ENCODE measurements at regions not wholly inside any gene's neighbourhood (a gene's known extent, or its start where the extent isn't known, plus 50 kb on each side); places are given as distances from the start of the nearest gene placed in this dataset.
"Not testable (repeated sequence)": the region's sequence is repeated elsewhere in the genome, so short reads cannot be mapped to it uniquely, and the experiment has no call there.

DNA sequence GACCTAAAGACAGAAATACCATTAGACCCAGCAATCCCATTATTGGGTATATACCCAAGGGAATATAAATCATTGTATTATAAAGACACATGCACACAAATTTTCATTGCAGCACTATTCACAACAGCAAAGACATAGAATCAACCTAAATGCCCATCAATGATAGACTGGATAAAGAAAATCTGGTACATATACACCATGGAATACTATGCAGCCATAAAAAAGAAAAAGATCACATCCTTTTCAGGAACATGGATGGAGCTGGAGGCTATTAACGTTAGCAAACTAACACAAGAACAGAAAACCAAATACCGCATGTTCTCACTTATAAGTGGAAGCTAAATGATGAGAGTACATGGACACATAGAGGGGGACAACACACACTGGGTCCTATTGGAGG lies 280.1 kb upstream of the G2E3 start:
- not testable (repeated sequence) for H3K14ac ChIP-seq (ENCODE audit: low read length); H3K23ac ChIP-seq (ENCODE audit: low read length); H3K79me2 ChIP-seq (ENCODE audit: control insufficient read depth, insufficient read depth, low read length, poor library complexity); H3K4ac ChIP-seq (ENCODE audit: low read depth, low read length); H3K27ac ChIP-seq (ENCODE audit: low read depth, low read length); H3K9me3 ChIP-seq (ENCODE audit: insufficient read depth, low read depth, low read length); H3K79me1 ChIP-seq (ENCODE audit: low read length); H2BK12ac ChIP-seq (ENCODE audit: low read length); H2BK120ac ChIP-seq (ENCODE audit: insufficient read depth, low read length, poor library complexity); H4K12ac ChIP-seq (ENCODE audit: low read depth, low read length); H2AK5ac ChIP-seq (ENCODE audit: low read length); H3K4me1 ChIP-seq (ENCODE audit: control insufficient read depth in 1 of 2, insufficient read depth in 2 of 2, low read length in 2 of 2); H3K36me3 ChIP-seq (ENCODE audit: control insufficient read depth in 1 of 2, insufficient read depth in 2 of 2, low read length in 2 of 2); H3K4me3 ChIP-seq (ENCODE audit: low read depth, low read length); H4K8ac ChIP-seq (ENCODE audit: low read depth, low read length); H3K4me2 ChIP-seq (ENCODE audit: low read length); H2BK5ac ChIP-seq (ENCODE audit: low read depth, low read length, poor library complexity); H3K18ac ChIP-seq (ENCODE audit: low read length); H3K9ac ChIP-seq (ENCODE audit: low read length); H3K27me3 ChIP-seq (ENCODE audit: insufficient read depth, low read length); H4K91ac ChIP-seq (ENCODE audit: low read depth, low read length); H2AFZ ChIP-seq (ENCODE audit: insufficient read depth, low read length, poor library complexity); DNase-seq
- no CpG with 5 or more reads among the region's 2 CpGs for WGBS (ENCODE audit: extremely low coverage, insufficient coverage, insufficient read length)

DNA sequence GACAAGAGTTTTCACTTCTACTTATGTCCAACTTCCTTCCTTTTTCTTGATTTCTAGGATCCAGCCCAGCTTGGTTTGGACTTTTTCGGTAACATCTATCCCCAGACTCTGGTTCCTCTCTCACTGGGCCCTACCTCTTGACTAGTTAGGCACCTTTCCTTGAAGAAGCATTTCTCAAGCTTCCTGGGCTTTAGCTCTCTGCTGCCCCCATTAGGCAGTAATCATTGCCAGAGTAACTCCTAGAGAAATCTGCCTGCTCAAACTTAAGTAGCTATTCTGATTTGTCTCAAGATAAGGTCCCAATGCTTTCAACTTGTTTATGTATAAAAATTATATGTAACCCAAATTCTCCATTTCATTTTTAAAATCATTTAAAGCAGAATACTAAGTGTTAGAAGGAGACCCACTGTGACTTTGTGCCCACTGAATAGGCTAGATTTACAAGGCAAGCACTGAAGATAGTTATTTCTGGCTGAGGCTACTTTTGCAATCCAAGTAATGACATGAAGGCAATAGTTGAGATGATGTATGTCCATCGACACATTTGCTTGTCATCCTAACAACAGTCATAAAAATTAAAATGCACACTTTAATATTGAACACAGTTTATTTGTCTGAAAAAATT lies 275.0 kb upstream of the G2E3 start:
- Histone ChIP-seq H4K12ac (ENCODE audit: low read depth, low read length) (no peak overlapping the region), H3K4me2 (ENCODE audit: low read length) (no peak overlapping the region), H2BK5ac (ENCODE audit: low read depth, low read length, poor library complexity) (no peak overlapping the region), H3K79me2 (ENCODE audit: control insufficient read depth, insufficient read depth, low read length, poor library complexity) (no peaks in the 10 kb centered on the region), H3K4me3 (ENCODE audit: low read depth, low read length) (no peak overlapping the region), H3K14ac (ENCODE audit: low read length) (no peak overlapping the region), H2BK120ac (ENCODE audit: insufficient read depth, low read length, poor library complexity) (no peak overlapping the region), H3K27me3 (ENCODE audit: insufficient read depth, low read length) (no peaks in the 10 kb centered on the region), H2AK5ac (ENCODE audit: low read length) (no peak overlapping the region), H3K18ac (ENCODE audit: low read length) (no peak overlapping the region), H3K4ac (ENCODE audit: low read depth, low read length) (no peak overlapping the region), H4K91ac (ENCODE audit: low read depth, low read length) (no peak overlapping the region), H3K27ac (ENCODE audit: low read depth, low read length) (no peak overlapping the region), H3K79me1 (ENCODE audit: low read length) (no peaks in the 10 kb centered on the region), H3K36me3 (ENCODE audit: control insufficient read depth in 1 of 2, insufficient read depth in 2 of 2, low read length in 2 of 2) (no peaks in the 10 kb centered on the region), H2BK12ac (ENCODE audit: low read length) (no peak overlapping the region), H3K9me3 (ENCODE audit: insufficient read depth, low read depth, low read length) (no peaks in the 10 kb centered on the region), H3K4me1 (ENCODE audit: control insufficient read depth in 1 of 2, insufficient read depth in 2 of 2, low read length in 2 of 2) (peaks cover 0 to 4% of the 10 kb centered on the region in 2 experiments), H2AFZ (ENCODE audit: insufficient read depth, low read length, poor library complexity) (no peak overlapping the region), H4K8ac (ENCODE audit: low read depth, low read length) (no peak overlapping the region), H3K9ac (ENCODE audit: low read length) (no peak overlapping the region), H3K23ac (ENCODE audit: low read length) (no peak overlapping the region)
- DNase-seq: peak; percentile 36 to 76
- no CpG with 5 or more reads among the region's 2 CpGs for WGBS (ENCODE audit: extremely low coverage, insufficient coverage, insufficient read length)

DNA sequence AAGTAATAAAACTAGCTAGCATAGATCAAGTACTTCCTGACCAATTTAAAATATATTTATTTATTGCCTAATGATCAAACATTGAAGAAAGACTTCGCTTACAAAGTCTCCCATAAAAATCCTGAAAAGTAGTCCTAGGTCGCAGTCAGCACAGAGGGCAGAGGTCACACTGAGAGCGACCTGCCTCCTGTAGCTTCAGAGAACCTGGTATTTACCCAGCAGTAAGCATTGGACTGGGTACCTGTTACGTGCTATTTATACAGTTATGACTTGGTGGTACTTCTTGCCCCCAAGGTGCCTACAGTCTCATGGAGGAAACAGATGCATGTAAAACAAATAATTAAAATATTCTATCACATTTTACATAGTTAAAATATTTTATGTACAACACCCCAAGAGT lies 274.1 kb upstream of the G2E3 start:
- WGBS (ENCODE audit: extremely low coverage, insufficient coverage, insufficient read length): no CpG with 5 or more reads among the region's 4 CpGs
- no peak overlapping the region for H2BK5ac ChIP-seq (ENCODE audit: low read depth, low read length, poor library complexity)
- no peaks in the 10 kb centered on the region for H3K9me3 ChIP-seq (ENCODE audit: insufficient read depth, low read depth, low read length)
- no peak overlapping the region for H3K18ac ChIP-seq (ENCODE audit: low read length)
- no peaks in the 10 kb centered on the region for H3K79me2 ChIP-seq (ENCODE audit: control insufficient read depth, insufficient read depth, low read length, poor library complexity)
- no peak overlapping the region for H2BK120ac ChIP-seq (ENCODE audit: insufficient read depth, low read length, poor library complexity)
- DNase-seq: no peak
- H2BK12ac ChIP-seq (ENCODE audit: low read length): no peak overlapping the region
- H4K8ac ChIP-seq (ENCODE audit: low read depth, low read length): no peak overlapping the region
- no peak overlapping the region for H2AFZ ChIP-seq (ENCODE audit: insufficient read depth, low read length, poor library complexity)
- H3K4me2 ChIP-seq (ENCODE audit: low read length): no peak overlapping the region
- no peaks in the 10 kb centered on the region for H3K27me3 ChIP-seq (ENCODE audit: insufficient read depth, low read length)
- no peak overlapping the region for H2AK5ac ChIP-seq (ENCODE audit: low read length)
- H3K4me3 ChIP-seq (ENCODE audit: low read depth, low read length): no peak overlapping the region
- H3K27ac ChIP-seq (ENCODE audit: low read depth, low read length): no peak overlapping the region
- no peak overlapping the region for H4K12ac ChIP-seq (ENCODE audit: low read depth, low read length)
- no peak overlapping the region for H3K4ac ChIP-seq (ENCODE audit: low read depth, low read length)
- no peaks in the 10 kb centered on the region for H3K36me3 ChIP-seq (ENCODE audit: control insufficient read depth in 1 of 2, insufficient read depth in 2 of 2, low read length in 2 of 2)
- H4K91ac ChIP-seq (ENCODE audit: low read depth, low read length): no peak overlapping the region
- H3K9ac ChIP-seq (ENCODE audit: low read length): no peak overlapping the region
- H3K14ac ChIP-seq (ENCODE audit: low read length): no peak overlapping the region
- H3K79me1 ChIP-seq (ENCODE audit: low read length): no peaks in the 10 kb centered on the region
- H3K4me1 ChIP-seq (ENCODE audit: control insufficient read depth in 1 of 2, insufficient read depth in 2 of 2, low read length in 2 of 2): peaks cover 0 to 4% of the 10 kb centered on the region in 2 experiments
- no peak overlapping the region for H3K23ac ChIP-seq (ENCODE audit: low read length)

DNA sequence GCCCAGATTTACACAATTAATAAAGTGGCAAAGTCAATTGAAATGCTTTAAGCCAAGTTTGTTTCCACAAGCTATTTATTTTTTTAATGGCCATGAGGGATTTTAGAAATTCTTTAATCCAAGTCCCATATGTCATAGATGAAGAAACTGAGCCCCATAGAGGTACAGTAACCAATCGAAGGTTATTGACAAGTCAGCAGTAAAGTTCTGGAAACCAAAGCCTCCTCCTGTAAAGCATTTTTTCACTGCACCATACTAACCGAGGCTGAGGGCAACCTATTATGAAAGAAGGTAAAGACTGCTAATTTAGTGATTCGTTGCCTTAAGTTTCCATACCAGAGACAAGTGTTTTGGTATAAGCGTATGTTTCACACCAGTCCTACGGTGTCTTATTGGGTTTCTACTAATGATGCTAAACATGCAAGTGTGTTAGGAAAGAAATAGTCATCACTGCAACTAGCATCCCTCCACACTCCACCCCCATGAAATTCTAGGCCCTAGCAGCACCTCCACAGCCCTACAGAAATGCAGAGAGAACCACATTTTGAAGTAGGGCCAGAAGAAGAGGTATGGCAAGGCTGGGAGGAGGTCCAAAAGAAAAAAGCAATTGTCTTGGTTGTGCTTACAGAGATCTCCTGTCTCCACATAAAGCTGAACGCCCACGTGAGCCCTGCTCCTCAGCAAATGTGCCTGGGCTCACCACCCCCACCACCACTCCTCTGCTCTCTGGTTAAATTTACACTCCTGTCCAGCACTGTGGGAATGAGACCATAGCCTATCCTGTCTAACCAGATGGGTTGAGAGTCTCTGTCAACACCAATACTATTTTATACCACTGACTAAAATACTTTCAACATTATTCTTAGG lies 271.1 kb upstream of the G2E3 start:
- H3K27ac ChIP-seq (ENCODE audit: low read depth, low read length): no peak overlapping the region
- peaks cover 0 to 4% of the 10 kb centered on the region in 2 experiments for H3K4me1 ChIP-seq (ENCODE audit: control insufficient read depth in 1 of 2, insufficient read depth in 2 of 2, low read length in 2 of 2)
- H2BK120ac ChIP-seq (ENCODE audit: insufficient read depth, low read length, poor library complexity): no peak overlapping the region
- no peak overlapping the region for H3K14ac ChIP-seq (ENCODE audit: low read length)
- no peak overlapping the region for H2BK12ac ChIP-seq (ENCODE audit: low read length)
- no peak overlapping the region for H3K4me2 ChIP-seq (ENCODE audit: low read length)
- no peak for DNase-seq
- no peak overlapping the region for H2AFZ ChIP-seq (ENCODE audit: insufficient read depth, low read length, poor library complexity)
- H2AK5ac ChIP-seq (ENCODE audit: low read length): no peak overlapping the region
- no peak overlapping the region for H4K8ac ChIP-seq (ENCODE audit: low read depth, low read length)
- no peak overlapping the region for H3K4me3 ChIP-seq (ENCODE audit: low read depth, low read length)
- no CpG with 5 or more reads among the region's 7 CpGs for WGBS (ENCODE audit: extremely low coverage, insufficient coverage, insufficient read length)
- no peak overlapping the region for H4K12ac ChIP-seq (ENCODE audit: low read depth, low read length)
- no peak overlapping the region for H2BK5ac ChIP-seq (ENCODE audit: low read depth, low read length, poor library complexity)
- no peak overlapping the region for H3K23ac ChIP-seq (ENCODE audit: low read length)
- no peak overlapping the region for H3K18ac ChIP-seq (ENCODE audit: low read length)
- no peak overlapping the region for H3K9ac ChIP-seq (ENCODE audit: low read length)
- H3K9me3 ChIP-seq (ENCODE audit: insufficient read depth, low read depth, low read length): no peaks in the 10 kb centered on the region
- H4K91ac ChIP-seq (ENCODE audit: low read depth, low read length): no peak overlapping the region
- no peaks in the 10 kb centered on the region for H3K27me3 ChIP-seq (ENCODE audit: insufficient read depth, low read length)
- H3K4ac ChIP-seq (ENCODE audit: low read depth, low read length): no peak overlapping the region
- H3K36me3 ChIP-seq (ENCODE audit: control insufficient read depth in 1 of 2, insufficient read depth in 2 of 2, low read length in 2 of 2): no peaks in the 10 kb centered on the region
- H3K79me2 ChIP-seq (ENCODE audit: control insufficient read depth, insufficient read depth, low read length, poor library complexity): no peaks in the 10 kb centered on the region
- no peaks in the 10 kb centered on the region for H3K79me1 ChIP-seq (ENCODE audit: low read length)
